ENCODE measurements at regions not wholly inside any gene's neighbourhood (a gene's known extent, or its start where the extent isn't known, plus 50 kb on each side); places are given as distances from the start of the nearest gene placed in this dataset.

GRCh38 chr3:3599016-3599415 lies 200.2 kb upstream of the LRRN1 start:
- Histone ChIP-seq H3K9me3 (ENCODE audit: control insufficient read depth in 4 of 4, insufficient read depth in 3 of 4, low read length in 3 of 4) (no peaks in the 10 kb centered on the region), H3K27me3 (ENCODE audit: control insufficient read depth in 3 of 3, insufficient read depth in 3 of 3, low read length in 2 of 3) (no peaks in the 10 kb centered on the region), H3K4me3 (no peak overlapping the region), H3K9ac (ENCODE audit: insufficient read depth in 1 of 2, low read length in 2 of 2) (no peak overlapping the region), H3K36me3 (ENCODE audit: control insufficient read depth in 4 of 4, insufficient read depth in 4 of 4, low read length in 4 of 4) (no peaks in the 10 kb centered on the region), H3K4me1 (ENCODE audit: control insufficient read depth in 5 of 5, insufficient read depth in 5 of 5, low read length in 5 of 5) (peaks cover 0 to 3% (median 0%) of the 10 kb centered on the region in 5 donors), H3K27ac (ENCODE audit: low read depth in 1 of 2, low read length in 1 of 2) (no peak overlapping the region)
- DNase-seq (no peak), ATAC-seq (ENCODE audit: insufficient read depth, low FRiP score) (no peak)
- TF ChIP-seq, protein P1, sequence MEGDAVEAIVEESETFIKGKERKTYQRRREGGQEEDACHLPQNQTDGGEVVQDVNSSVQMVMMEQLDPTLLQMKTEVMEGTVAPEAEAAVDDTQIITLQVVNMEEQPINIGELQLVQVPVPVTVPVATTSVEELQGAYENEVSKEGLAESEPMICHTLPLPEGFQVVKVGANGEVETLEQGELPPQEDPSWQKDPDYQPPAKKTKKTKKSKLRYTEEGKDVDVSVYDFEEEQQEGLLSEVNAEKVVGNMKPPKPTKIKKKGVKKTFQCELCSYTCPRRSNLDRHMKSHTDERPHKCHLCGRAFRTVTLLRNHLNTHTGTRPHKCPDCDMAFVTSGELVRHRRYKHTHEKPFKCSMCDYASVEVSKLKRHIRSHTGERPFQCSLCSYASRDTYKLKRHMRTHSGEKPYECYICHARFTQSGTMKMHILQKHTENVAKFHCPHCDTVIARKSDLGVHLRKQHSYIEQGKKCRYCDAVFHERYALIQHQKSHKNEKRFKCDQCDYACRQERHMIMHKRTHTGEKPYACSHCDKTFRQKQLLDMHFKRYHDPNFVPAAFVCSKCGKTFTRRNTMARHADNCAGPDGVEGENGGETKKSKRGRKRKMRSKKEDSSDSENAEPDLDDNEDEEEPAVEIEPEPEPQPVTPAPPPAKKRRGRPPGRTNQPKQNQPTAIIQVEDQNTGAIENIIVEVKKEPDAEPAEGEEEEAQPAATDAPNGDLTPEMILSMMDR (IDR thresholded peaks at IDR 0.05; ENCODE audit: control extremely low read depth, extremely low read depth) = no peak
- 79 to 89% methylated on average over 2 of the region's 2 CpGs for WGBS, 2 donors

- TF ChIP-seq, protein P1 (IDR thresholded peaks at IDR 0.05; ENCODE audit: control extremely low read depth, extremely low read depth) = no peak
- H3K9ac ChIP-seq (ENCODE audit: insufficient read depth in 1 of 2, low read length in 2 of 2) = no peak overlapping the region
- ATAC-seq (ENCODE audit: insufficient read depth, low FRiP score) (no peak), DNase-seq (no peak)
- H3K36me3 ChIP-seq (ENCODE audit: control insufficient read depth in 4 of 4, insufficient read depth in 4 of 4, low read length in 4 of 4) = no peaks in the 10 kb centered on the region
- H3K27me3 ChIP-seq (ENCODE audit: control insufficient read depth in 3 of 3, insufficient read depth in 3 of 3, low read length in 2 of 3) = no peaks in the 10 kb centered on the region
- 86 to 95% methylated on average over 3 of the region's 3 CpGs for WGBS, 2 donors
- no peaks in the 10 kb centered on the region for H3K9me3 ChIP-seq (ENCODE audit: control insufficient read depth in 4 of 4, insufficient read depth in 3 of 4, low read length in 3 of 4)
- no peak overlapping the region for H3K4me3 ChIP-seq
- H3K27ac ChIP-seq (ENCODE audit: low read depth in 1 of 2, low read length in 1 of 2) = no peak overlapping the region
- H3K4me1 ChIP-seq (ENCODE audit: control insufficient read depth in 5 of 5, insufficient read depth in 5 of 5, low read length in 5 of 5) = peaks cover 0 to 3% (median 0%) of the 10 kb centered on the region in 5 donors
These were observed 204.2 kb upstream of the LRRN1 start for GRCh38 chr3:3594986-3595385.

DNA sequence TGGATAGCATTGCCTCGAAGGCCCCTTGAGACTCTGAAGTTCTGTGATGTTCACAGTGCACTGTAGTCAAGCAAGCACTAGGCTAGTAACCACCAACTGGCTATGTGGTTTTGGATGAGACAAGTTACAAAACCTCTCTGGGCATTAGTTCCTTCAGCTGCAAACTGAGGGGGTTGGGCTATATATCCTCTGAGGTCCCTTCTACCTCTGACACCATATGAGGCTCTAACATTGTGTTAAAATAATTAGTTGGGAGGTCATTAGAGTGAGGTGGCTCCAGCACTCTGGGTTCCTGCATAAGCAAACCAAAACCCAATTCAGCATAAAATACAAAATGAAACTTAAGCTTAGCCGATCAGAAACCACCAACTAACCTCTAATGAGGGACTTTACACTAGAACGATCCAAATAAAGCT lies 209.5 kb upstream of the LRRN1 start:
- WGBS, 2 donors = 62 to 67% methylated on average over 3 of the region's 3 CpGs
- ATAC-seq (ENCODE audit: insufficient read depth, low FRiP score) = no peak

DNA sequence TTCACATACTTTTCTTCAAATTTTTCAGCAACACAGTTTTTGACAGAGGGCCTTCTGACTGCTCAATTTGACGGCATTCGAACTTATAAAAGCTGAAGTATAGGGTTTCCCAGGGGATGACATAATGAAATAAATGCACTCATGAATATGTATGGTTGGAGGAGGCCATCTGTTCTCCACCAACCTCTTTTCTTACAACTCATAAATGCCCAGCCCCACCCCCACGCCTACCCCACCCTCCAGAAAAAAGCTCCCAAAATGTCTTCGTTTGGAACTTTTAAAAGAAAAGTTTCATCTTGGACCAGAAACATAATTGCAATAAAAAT lies 211.6 kb upstream of the LRRN1 start:
- no peaks in the 10 kb centered on the region for H3K9me3 ChIP-seq (ENCODE audit: control insufficient read depth in 4 of 4, insufficient read depth in 3 of 4, low read length in 3 of 4)
- DNase-seq (no peak), ATAC-seq (ENCODE audit: insufficient read depth, low FRiP score) (no peak)
- H3K4me3 ChIP-seq = no peak overlapping the region
- H3K4me1 ChIP-seq (ENCODE audit: control insufficient read depth in 5 of 5, insufficient read depth in 5 of 5, low read length in 5 of 5) = peaks cover 0 to 6% (median 0%) of the 10 kb centered on the region in 5 donors
- 58 to 68% methylated on average over 4 of the region's 4 CpGs for WGBS, 2 donors
- H3K27ac ChIP-seq (ENCODE audit: low read depth in 1 of 2, low read length in 1 of 2) = no peak overlapping the region
- TF ChIP-seq, protein P1 (IDR thresholded peaks at IDR 0.05; ENCODE audit: control extremely low read depth, extremely low read depth) = no peak
- no peaks in the 10 kb centered on the region for H3K27me3 ChIP-seq (ENCODE audit: control insufficient read depth in 3 of 3, insufficient read depth in 3 of 3, low read length in 2 of 3)
- H3K9ac ChIP-seq (ENCODE audit: insufficient read depth in 1 of 2, low read length in 2 of 2) = no peak overlapping the region
- H3K36me3 ChIP-seq (ENCODE audit: control insufficient read depth in 4 of 4, insufficient read depth in 4 of 4, low read length in 4 of 4) = no peaks in the 10 kb centered on the region

More for the DNA sequence above, 209.5 kb upstream of the LRRN1 start:
- Histone ChIP-seq H3K27me3 (ENCODE audit: control insufficient read depth in 3 of 3, insufficient read depth in 3 of 3, low read length in 2 of 3) (no peaks in the 10 kb centered on the region), H3K9me3 (ENCODE audit: control insufficient read depth in 4 of 4, insufficient read depth in 3 of 4, low read length in 3 of 4) (no peaks in the 10 kb centered on the region), H3K4me1 (ENCODE audit: control insufficient read depth in 5 of 5, insufficient read depth in 5 of 5, low read length in 5 of 5) (peaks cover 0 to 6% (median 0%) of the 10 kb centered on the region in 5 donors), H3K36me3 (ENCODE audit: control insufficient read depth in 4 of 4, insufficient read depth in 4 of 4, low read length in 4 of 4) (no peaks in the 10 kb centered on the region), H3K9ac (ENCODE audit: insufficient read depth in 1 of 2, low read length in 2 of 2) (no peak overlapping the region), H3K4me3 (no peak overlapping the region), H3K27ac (ENCODE audit: low read depth in 1 of 2, low read length in 1 of 2) (no peak overlapping the region)
- no peak for DNase-seq
- TF ChIP-seq, protein P1 (IDR thresholded peaks at IDR 0.05; ENCODE audit: control extremely low read depth, extremely low read depth) = no peak

All from lung (tissue), 11 donors.